Testis (tissue), 2 donors: ENCODE measurements at regions not wholly inside any gene's neighbourhood (a gene's known extent, or its start where the extent isn't known, plus 50 kb on each side); places are given as distances from the start of the nearest gene placed in this dataset.

ENCODE experiments used
- POLR2A ChIP-seq: fragments of 450-650 bp; IDR thresholded peaks from one replicate; pipeline ENCODE4 v1.6.1; 2017; ENCODE audit warnings: antibody characterized with exemption, mild to moderate bottlenecking, moderate library complexity
- TF ChIP-seq, protein P1 (sequence below), 3 experiments: fragments of 450-650 bp in 2 of 3; fragments of 200-600 bp in 1 of 3; sonication (generic) in 1 of 3; IDR thresholded peaks; one replicate each; pipeline ENCODE4 v1.5.1; 2016 to 2019; ENCODE audit warnings: antibody characterized with exemption in 3 of 3, mild to moderate bottlenecking in 2 of 3, moderate library complexity in 1 of 3

DNA sequence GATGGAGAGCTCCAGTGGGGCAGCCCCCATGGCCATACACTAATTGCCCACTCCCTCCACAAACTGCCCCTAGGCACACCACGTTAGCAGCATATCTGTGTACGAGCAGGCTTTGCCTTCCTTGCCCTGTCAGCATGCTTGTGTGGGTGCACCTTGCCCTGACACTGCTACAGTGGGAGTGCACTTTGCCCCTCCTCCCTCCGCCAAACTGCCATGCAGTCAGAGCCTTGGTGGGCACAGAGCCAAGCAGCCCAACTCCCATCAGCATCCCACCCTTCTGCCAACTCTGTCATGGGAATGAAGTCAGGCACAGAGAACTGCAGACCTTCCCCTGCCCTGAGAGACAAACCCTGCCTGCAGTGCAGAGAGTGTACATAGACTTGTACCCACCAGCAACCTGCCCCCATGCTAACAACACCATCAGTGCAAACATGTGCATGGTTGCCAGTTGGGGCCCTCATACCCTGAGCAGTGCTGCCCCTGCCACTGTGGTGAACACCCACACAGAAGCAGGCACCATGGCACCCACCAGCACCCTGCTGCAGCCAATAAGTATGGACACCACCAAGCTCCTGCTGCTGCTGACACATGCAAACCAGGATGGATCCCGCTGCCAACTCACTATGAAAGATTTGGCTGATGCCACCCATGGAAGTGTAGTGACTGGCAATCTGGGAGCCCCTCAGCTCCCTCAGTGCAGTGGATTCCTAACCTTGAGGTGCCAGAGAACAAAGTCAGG lies 1197.7 kb upstream of the CELF2 start:
- TF ChIP-seq, protein P1, sequence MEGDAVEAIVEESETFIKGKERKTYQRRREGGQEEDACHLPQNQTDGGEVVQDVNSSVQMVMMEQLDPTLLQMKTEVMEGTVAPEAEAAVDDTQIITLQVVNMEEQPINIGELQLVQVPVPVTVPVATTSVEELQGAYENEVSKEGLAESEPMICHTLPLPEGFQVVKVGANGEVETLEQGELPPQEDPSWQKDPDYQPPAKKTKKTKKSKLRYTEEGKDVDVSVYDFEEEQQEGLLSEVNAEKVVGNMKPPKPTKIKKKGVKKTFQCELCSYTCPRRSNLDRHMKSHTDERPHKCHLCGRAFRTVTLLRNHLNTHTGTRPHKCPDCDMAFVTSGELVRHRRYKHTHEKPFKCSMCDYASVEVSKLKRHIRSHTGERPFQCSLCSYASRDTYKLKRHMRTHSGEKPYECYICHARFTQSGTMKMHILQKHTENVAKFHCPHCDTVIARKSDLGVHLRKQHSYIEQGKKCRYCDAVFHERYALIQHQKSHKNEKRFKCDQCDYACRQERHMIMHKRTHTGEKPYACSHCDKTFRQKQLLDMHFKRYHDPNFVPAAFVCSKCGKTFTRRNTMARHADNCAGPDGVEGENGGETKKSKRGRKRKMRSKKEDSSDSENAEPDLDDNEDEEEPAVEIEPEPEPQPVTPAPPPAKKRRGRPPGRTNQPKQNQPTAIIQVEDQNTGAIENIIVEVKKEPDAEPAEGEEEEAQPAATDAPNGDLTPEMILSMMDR (IDR thresholded peaks at IDR 0.05), result no peak
- no peak for TF ChIP-seq POLR2A
